HEK293T (cell line): ENCODE measurements at regions not wholly inside any gene's neighbourhood (a gene's known extent, or its start where the extent isn't known, plus 50 kb on each side); places are given as distances from the start of the nearest gene placed in this dataset.

Experiments used
- CTCF ChIA-PET: fragments of 350-600 bp; formaldehyde crosslinking; extraction: SDS; loops from one replicate; lab custom pipeline; 2021; ENCODE audit warnings: antibody characterized with exemption, inconsistent platforms; lab: Yijun Ruan, JAX
- POLR2A ChIA-PET: fragments of 350-600 bp; formaldehyde crosslinking; extraction: SDS; loops from one replicate; lab custom pipeline; 2020; ENCODE audit warnings: antibody characterized with exemption, inconsistent platforms; lab: Yijun Ruan, JAX
- DNase-seq: peaks from one replicate; pipeline ENCODE4 v3.0.0; 2012; ENCODE audit warnings: mixed read lengths; ENCODE audit errors: extremely low spot score
- ARNT ChIP-seq: fragments of 450-650 bp; IDR thresholded peaks from 2 replicates; pipeline ENCODE4 v1.6.1; 2017; ENCODE audit warnings: mild to moderate bottlenecking
- BHLHE40 ChIP-seq: fragments of 450-650 bp; IDR thresholded peaks from 2 replicates; pipeline ENCODE4 v1.6.1; 2016; ENCODE audit warnings: mild to moderate bottlenecking, moderate library complexity, borderline replicate concordance
- CTBP1 ChIP-seq: fragments of 450-650 bp; IDR thresholded peaks from 2 replicates; pipeline ENCODE4 v1.6.1; 2016; ENCODE audit warnings: borderline replicate concordance
- ELF4 ChIP-seq: fragments of 450-650 bp; IDR thresholded peaks from 2 replicates; pipeline ENCODE4 v1.6.1; 2017; ENCODE audit warnings: antibody characterized with exemption
- FOXA1 ChIP-seq: fragments of 450-650 bp; IDR thresholded peaks from 2 replicates; pipeline ENCODE4 v1.6.1; 2016; ENCODE audit warnings: mild to moderate bottlenecking
- FOXK2 ChIP-seq: fragments of 450-650 bp; IDR thresholded peaks from 2 replicates; pipeline ENCODE4 v1.6.1; 2016; ENCODE audit warnings: mild to moderate bottlenecking
- FOXM1 ChIP-seq: fragments of 450-650 bp; IDR thresholded peaks from 2 replicates; pipeline ENCODE4 v1.6.1; 2017; ENCODE audit warnings: mild to moderate bottlenecking, borderline replicate concordance
- HDGF ChIP-seq: fragments of 450-650 bp; IDR thresholded peaks from 2 replicates; pipeline ENCODE4 v1.6.1; 2017; ENCODE audit warnings: antibody characterized with exemption, borderline replicate concordance
- L3MBTL2 ChIP-seq: fragments of 450-650 bp; conservative IDR thresholded peaks from 2 replicates; pipeline ENCODE4 v1.6.1; 2016; ENCODE audit warnings: mild to moderate bottlenecking
- LEF1 ChIP-seq: fragments of 450-650 bp; IDR thresholded peaks from 2 replicates; pipeline ENCODE4 v1.6.1; 2017; ENCODE audit warnings: mild to moderate bottlenecking, borderline replicate concordance
- NFRKB ChIP-seq: fragments of 450-650 bp; IDR thresholded peaks from 2 replicates; pipeline ENCODE4 v1.6.1; 2016; ENCODE audit warnings: mild to moderate bottlenecking, moderate library complexity
- PKNOX1 ChIP-seq: fragments of 450-650 bp; IDR thresholded peaks from 2 replicates; pipeline ENCODE4 v1.6.1; 2016
- SP1 ChIP-seq: fragments of 450-650 bp; IDR thresholded peaks from 2 replicates; pipeline ENCODE4 v1.6.1; 2017
- SUZ12 ChIP-seq: fragments of 450-650 bp; IDR thresholded peaks from 2 replicates; pipeline ENCODE4 v1.6.1; 2016; ENCODE audit warnings: mild to moderate bottlenecking
- TARDBP ChIP-seq: fragments of 450-650 bp; IDR thresholded peaks from 2 replicates; pipeline ENCODE4 v1.6.1; 2016
- ZNF384 ChIP-seq: fragments of 450-650 bp; IDR thresholded peaks from 2 replicates; pipeline ENCODE4 v1.6.1; 2016

GRCh38 chr3:13204177-13204581 lies 130.9 kb upstream of the IQSEC1 start:
- no peak for TF ChIP-seq FOXA1
- DNase-seq, result no peak
- ChIA-PET CTCF (no interaction called here), POLR2A (no interaction called here)

- DNase-seq, result no peak
- POLR2A ChIA-PET, result no interaction called here
- no peak for TF ChIP-seq CTBP1
- no peak for TF ChIP-seq ZNF384
- TF ChIP-seq SP1, result no peak
- no peak for TF ChIP-seq FOXM1
- no peak for TF ChIP-seq BHLHE40
- no peak for TF ChIP-seq FOXA1
- TF ChIP-seq SUZ12, result no peak
- TF ChIP-seq L3MBTL2, result no peak
- no peak for TF ChIP-seq FOXK2
- TF ChIP-seq HDGF, result no peak
- CTCF ChIA-PET, result no interaction called here
Observed at GRCh38 chr3:13203398-13204176, 130.4 kb upstream of the IQSEC1 start.

GRCh38 chr3:13202744-13203397 lies 129.6 kb upstream of the IQSEC1 start:
- no peak for TF ChIP-seq FOXK2
- CTCF ChIA-PET, result no interaction called here
- POLR2A ChIA-PET, result no interaction called here
- no peak for DNase-seq

- TF ChIP-seq FOXM1 (no peak), ZNF384 (no peak), BHLHE40 (no peak), CTBP1 (no peak), FOXK2 (no peak), LEF1 (no peak), ARNT (no peak), SP1 (no peak), ELF4 (no peak), NFRKB (no peak)
- ChIA-PET CTCF (no interaction called here), POLR2A (interaction anchor here (1.2 kb wide), 1 partner anchor 81 kb away, joined by 6 read pairs; no protein-coding TSS in a partner anchor)
- DNase-seq, result no peak
Observed at GRCh38 chr3:13201851-13202250, 128.6 kb upstream of the IQSEC1 start.

- DNase-seq, result no peak
- CTCF ChIA-PET, result interaction anchor here (0.6 to 1.1 kb wide), 2 partner anchors 10 to 28 kb away, joined by 3 to 4 read pairs; no protein-coding TSS in a partner anchor
- POLR2A ChIA-PET, result interaction anchor here (1.2 kb wide), 1 partner anchor 82 kb away, joined by 6 read pairs; no protein-coding TSS in a partner anchor
- TF ChIP-seq FOXK2 (no peak), ARNT (no peak), TARDBP (no peak), ELF4 (no peak), FOXM1 (no peak), FOXA1 (no peak), HDGF (no peak), NFRKB (no peak), LEF1 (no peak), ZNF384 (no peak), SP1 (no peak), BHLHE40 (no peak), CTBP1 (no peak)
Observed at GRCh38 chr3:13200946-13201345, 127.7 kb upstream of the IQSEC1 start.

GRCh38 chr3:13200465-13200864 lies 127.2 kb upstream of the IQSEC1 start:
- CTCF ChIA-PET, result interaction anchor here (1.1 kb wide), 1 partner anchor 28 kb away, joined by 4 read pairs; no protein-coding TSS in a partner anchor

More at GRCh38 chr3:13200465-13200864, 127.2 kb upstream of the IQSEC1 start:
- TF ChIP-seq NFRKB (no peak), BHLHE40 (no peak), FOXK2 (no peak), TARDBP (no peak), ZNF384 (no peak), FOXA1 (no peak), ARNT (no peak), LEF1 (no peak), CTBP1 (no peak), ELF4 (no peak), FOXM1 (no peak), L3MBTL2 (no peak), PKNOX1 (no peak), SP1 (no peak), HDGF (no peak), SUZ12 (no peak)
- POLR2A ChIA-PET, result interaction anchor here (1.2 kb wide), 1 partner anchor 82 kb away, joined by 6 read pairs; no protein-coding TSS in a partner anchor
- DNase-seq, result no peak
